ENCODE measurements at regions not wholly inside any gene's neighbourhood (a gene's known extent, or its start where the extent isn't known, plus 50 kb on each side); places are given as distances from the start of the nearest gene placed in this dataset.

DNA sequence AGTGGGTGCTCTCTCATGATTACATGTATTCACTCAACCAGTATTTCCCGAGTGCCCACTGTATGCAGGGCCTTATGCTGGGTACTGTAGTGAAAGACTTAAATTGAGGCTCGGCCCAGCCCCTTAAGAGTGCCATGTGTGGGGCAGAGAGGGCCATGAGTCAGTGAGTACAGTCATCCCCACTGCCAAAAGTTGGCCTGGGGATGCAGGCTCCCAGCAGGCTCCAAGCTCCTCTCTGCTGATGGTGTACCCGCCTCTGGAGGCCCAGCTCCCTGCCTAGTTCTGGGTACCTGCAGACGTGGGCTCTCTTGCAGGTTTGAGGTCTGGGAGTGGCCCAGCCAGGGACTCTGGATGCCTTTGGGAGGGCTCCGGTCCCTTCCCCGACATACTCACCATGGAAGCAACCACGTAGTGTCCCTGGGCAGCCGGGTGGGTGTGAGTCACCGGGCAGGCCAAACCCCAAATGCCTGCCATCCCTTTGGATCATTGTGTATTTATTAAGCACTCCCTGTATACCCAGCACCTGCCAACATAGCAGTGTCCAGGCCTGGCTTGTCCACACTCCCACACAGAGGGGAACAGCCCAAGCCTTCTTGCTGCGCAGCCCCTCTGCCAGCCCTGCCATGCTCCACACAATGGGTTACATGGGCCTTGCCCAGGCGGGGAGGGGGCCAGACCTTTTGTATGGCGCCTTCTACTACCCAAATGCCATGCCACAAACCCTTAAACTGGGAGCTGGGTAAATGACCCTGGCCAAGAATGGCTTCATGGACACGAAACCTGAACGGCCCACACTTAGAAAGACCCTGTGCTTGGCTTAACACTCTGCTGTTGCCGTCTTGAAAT lies 153.6 kb downstream of the VEGFA start:
- no peak overlapping the region for H3K4me2 ChIP-seq (ENCODE audit: insufficient read depth, low read length, poor library complexity, severe bottlenecking)
- WGBS, 2 donors (ENCODE audit: extremely low coverage in 2 of 2, insufficient read length in 2 of 2, insufficient replicate concordance in 1 of 2): no CpG with 5 or more reads among the region's 15 CpGs
- peaks cover 12 to 15% of the 10 kb centered on the region in 2 donors for H3K4me1 ChIP-seq (ENCODE audit: control insufficient read depth in 2 of 2, insufficient read depth in 1 of 2, low read depth in 1 of 2, low read length in 2 of 2)
- peak overlapping the region; percentile 68 for H2BK15ac ChIP-seq (ENCODE audit: low read length)
- H3K23ac ChIP-seq (ENCODE audit: low read depth, low read length, poor library complexity): no peak overlapping the region
- H2BK12ac ChIP-seq (ENCODE audit: low read length): peak overlapping the region; percentile 64
- H2AK5ac ChIP-seq (ENCODE audit: low read depth, low read length): peak overlapping the region; percentile 98
- H2BK120ac ChIP-seq (ENCODE audit: low read depth, low read length): peak overlapping the region; percentile 62
- H3K4me3 ChIP-seq (ENCODE audit: low read length in 2 of 2): no peak overlapping the region
- H3K4ac ChIP-seq (ENCODE audit: low read length): peak overlapping the region; percentile 61
- H4K91ac ChIP-seq (ENCODE audit: low read depth, low read length, poor library complexity): no peak overlapping the region
- no peak for DNase-seq (ENCODE audit: low spot score)
- peak overlapping the region; percentile 3 for H2BK5ac ChIP-seq (ENCODE audit: low read length)
- peak overlapping the region; percentile 86 for H3K18ac ChIP-seq (ENCODE audit: low read length)
- no peak overlapping the region for H3K14ac ChIP-seq (ENCODE audit: low read length)
- H4K8ac ChIP-seq (ENCODE audit: low read depth, low read length): no peak overlapping the region
- no peak overlapping the region for H3K27ac ChIP-seq (replicated peaks; ENCODE audit: low read length)
- peaks cover 2% of the 10 kb centered on the region for H3K79me1 ChIP-seq (ENCODE audit: low read depth, low read length)
- no peaks in the 10 kb centered on the region for H3K36me3 ChIP-seq (replicated peaks in 1 of 2; ENCODE audit: control insufficient read depth in 2 of 2, insufficient read depth in 2 of 2, low read length in 2 of 2)
- H3K9ac ChIP-seq (ENCODE audit: low read depth, low read length, poor library complexity): no peak overlapping the region
- H3K9me3 ChIP-seq (replicated peaks in 1 of 2; ENCODE audit: control insufficient read depth in 2 of 2, insufficient read depth in 1 of 2, low read depth in 1 of 2, low read length in 2 of 2): no peaks in the 10 kb centered on the region
- H2AFZ ChIP-seq (ENCODE audit: low read length): peak overlapping the region; percentile 13
- H3K27me3 ChIP-seq (ENCODE audit: control insufficient read depth in 3 of 3, insufficient read depth in 3 of 3, low read depth in 1 of 3, low read length in 3 of 3): no peaks in the 10 kb centered on the region

- Histone ChIP-seq H2BK15ac (ENCODE audit: low read length) (peak overlapping the region; percentile 62), H3K23ac (ENCODE audit: low read depth, low read length, poor library complexity) (peak overlapping the region; percentile 74), H2BK12ac (ENCODE audit: low read length) (peak overlapping the region; percentile 64), H3K79me1 (ENCODE audit: low read depth, low read length) (peaks cover 2% of the 10 kb centered on the region), H3K4me1 (ENCODE audit: control insufficient read depth in 2 of 2, insufficient read depth in 1 of 2, low read depth in 1 of 2, low read length in 2 of 2) (peaks cover 12 to 15% of the 10 kb centered on the region in 2 donors), H3K9me3 (replicated peaks in 1 of 2; ENCODE audit: control insufficient read depth in 2 of 2, insufficient read depth in 1 of 2, low read depth in 1 of 2, low read length in 2 of 2) (no peaks in the 10 kb centered on the region), H3K9ac (ENCODE audit: low read depth, low read length, poor library complexity) (peak overlapping the region; percentile 74), H2AFZ (ENCODE audit: low read length) (no peak overlapping the region), H4K91ac (ENCODE audit: low read depth, low read length, poor library complexity) (peak overlapping the region; percentile 22), H3K4me3 (ENCODE audit: low read length in 2 of 2) (no peak overlapping the region), H3K4ac (ENCODE audit: low read length) (peak overlapping the region; percentile 94), H2AK5ac (ENCODE audit: low read depth, low read length) (peak overlapping the region; percentile 11), H3K36me3 (replicated peaks in 1 of 2; ENCODE audit: control insufficient read depth in 2 of 2, insufficient read depth in 2 of 2, low read length in 2 of 2) (no peaks in the 10 kb centered on the region), H3K27me3 (ENCODE audit: control insufficient read depth in 3 of 3, insufficient read depth in 3 of 3, low read depth in 1 of 3, low read length in 3 of 3) (no peaks in the 10 kb centered on the region), H3K4me2 (ENCODE audit: insufficient read depth, low read length, poor library complexity, severe bottlenecking) (no peak overlapping the region), H3K27ac (replicated peaks; ENCODE audit: low read length) (no peak overlapping the region), H3K18ac (ENCODE audit: low read length) (peak overlapping the region; percentile 11), H2BK120ac (ENCODE audit: low read depth, low read length) (peak overlapping the region; percentile 19), H3K14ac (ENCODE audit: low read length) (no peak overlapping the region), H2BK5ac (ENCODE audit: low read length) (peak overlapping the region; percentile 3), H4K8ac (ENCODE audit: low read depth, low read length) (no peak overlapping the region)
- DNase-seq (ENCODE audit: low spot score): no peak
- no CpG with 5 or more reads among the region's 17 CpGs for WGBS, 2 donors (ENCODE audit: extremely low coverage in 2 of 2, insufficient read length in 2 of 2, insufficient replicate concordance in 1 of 2)
Observed at GRCh38 chr6:43922426-43923375, 152.7 kb downstream of the VEGFA start.

DNA sequence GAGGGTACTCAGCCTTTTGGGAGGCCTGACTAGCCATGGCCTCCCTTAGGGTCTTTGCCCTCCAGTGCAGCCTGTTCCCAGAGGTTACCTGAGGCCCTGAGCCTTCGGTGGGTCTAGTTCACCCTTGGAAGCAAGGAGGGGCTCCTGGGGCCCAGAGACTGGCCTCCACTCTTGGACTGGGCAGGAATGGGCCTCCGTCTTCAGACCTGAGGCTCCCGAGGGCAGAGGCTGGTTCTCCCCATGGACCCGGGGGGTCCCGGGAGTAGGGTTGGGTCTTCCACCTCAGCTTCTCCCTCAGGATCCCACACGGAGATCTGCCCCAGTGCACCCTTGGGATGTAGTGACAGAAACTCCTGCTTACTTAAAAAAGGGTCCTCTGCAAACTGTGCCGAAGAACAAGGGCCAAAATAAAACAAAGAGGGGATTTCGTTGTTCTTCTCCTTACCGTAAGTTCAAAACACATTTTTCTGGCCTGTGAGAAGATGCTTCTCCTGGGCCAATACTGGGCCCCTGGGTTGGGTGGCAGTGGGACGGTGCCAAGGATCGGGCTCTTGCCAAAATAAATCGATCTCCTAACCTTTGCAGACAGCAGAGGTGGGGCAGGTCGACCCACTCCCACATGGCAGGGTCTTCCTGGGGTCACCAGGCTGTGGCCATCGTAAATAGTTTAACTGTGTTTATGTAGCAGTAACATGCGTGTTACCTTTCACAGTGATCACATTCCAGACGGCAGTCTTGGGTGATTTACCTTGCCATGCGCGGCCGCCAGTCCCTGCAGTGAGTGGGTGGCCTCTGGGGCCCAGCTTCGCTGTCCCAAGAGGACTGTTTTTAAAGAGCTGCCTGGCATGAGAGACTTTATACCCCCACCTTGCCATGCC lies 151.8 kb downstream of the VEGFA start:
- no peak overlapping the region for H3K4me2 ChIP-seq (ENCODE audit: insufficient read depth, low read length, poor library complexity, severe bottlenecking)
- no peak for DNase-seq (ENCODE audit: low spot score)
- no peak overlapping the region for H4K91ac ChIP-seq (ENCODE audit: low read depth, low read length, poor library complexity)
- no peak overlapping the region for H2BK5ac ChIP-seq (ENCODE audit: low read length)
- WGBS, 2 donors (ENCODE audit: extremely low coverage in 2 of 2, insufficient read length in 2 of 2, insufficient replicate concordance in 1 of 2): no CpG with 5 or more reads among the region's 20 CpGs
- H2AK5ac ChIP-seq (ENCODE audit: low read depth, low read length): peak overlapping the region; percentile 11
- H3K4me1 ChIP-seq (ENCODE audit: control insufficient read depth in 2 of 2, insufficient read depth in 1 of 2, low read depth in 1 of 2, low read length in 2 of 2): peaks cover 7 to 9% of the 10 kb centered on the region in 2 donors
- no peak overlapping the region for H2BK120ac ChIP-seq (ENCODE audit: low read depth, low read length)
- H3K14ac ChIP-seq (ENCODE audit: low read length): no peak overlapping the region
- no peak overlapping the region for H2AFZ ChIP-seq (ENCODE audit: low read length)
- H3K27me3 ChIP-seq (ENCODE audit: control insufficient read depth in 3 of 3, insufficient read depth in 3 of 3, low read depth in 1 of 3, low read length in 3 of 3): no peaks in the 10 kb centered on the region
- peaks cover 2% of the 10 kb centered on the region for H3K79me1 ChIP-seq (ENCODE audit: low read depth, low read length)
- H3K4ac ChIP-seq (ENCODE audit: low read length): no peak overlapping the region
- H3K9me3 ChIP-seq (replicated peaks in 1 of 2; ENCODE audit: control insufficient read depth in 2 of 2, insufficient read depth in 1 of 2, low read depth in 1 of 2, low read length in 2 of 2): no peaks in the 10 kb centered on the region
- H4K8ac ChIP-seq (ENCODE audit: low read depth, low read length): no peak overlapping the region
- H3K23ac ChIP-seq (ENCODE audit: low read depth, low read length, poor library complexity): peak overlapping the region; percentile 49
- no peak overlapping the region for H3K9ac ChIP-seq (ENCODE audit: low read depth, low read length, poor library complexity)
- no peak overlapping the region for H3K27ac ChIP-seq (replicated peaks; ENCODE audit: low read length)
- peak overlapping the region; percentile 12 for H2BK12ac ChIP-seq (ENCODE audit: low read length)
- H3K4me3 ChIP-seq (ENCODE audit: low read length in 2 of 2): no peak overlapping the region
- H3K36me3 ChIP-seq (replicated peaks in 1 of 2; ENCODE audit: control insufficient read depth in 2 of 2, insufficient read depth in 2 of 2, low read length in 2 of 2): no peaks in the 10 kb centered on the region
- H3K18ac ChIP-seq (ENCODE audit: low read length): peak overlapping the region; percentile 84
- peak overlapping the region; percentile 62 for H2BK15ac ChIP-seq (ENCODE audit: low read length)

Measured in neuronal stem cell (in vitro differentiated cells).